Aorta (tissue), 5 donors: ENCODE measurements at regions not wholly inside any gene's neighbourhood (a gene's known extent, or its start where the extent isn't known, plus 50 kb on each side); places are given as distances from the start of the nearest gene placed in this dataset.
A peak's percentile ranks its signal among the peaks of the same experiment; 100 is the strongest.

Experiments used
- ATAC-seq: fragments of 200-7000 bp; cut with Tn5 transposase; one replicate; pipeline ENCODE4 v1.9.1; 2022; ENCODE audit warnings: moderate library complexity; ENCODE audit not compliant: low FRiP score
- DNase-seq, 2 donors: peaks; one replicate each; pipeline ENCODE4 v3.0.0-alpha.2; 2020
- H3K27ac ChIP-seq, 2 donors: one replicate each; pipeline ENCODE4 v1.5.1; 2013; ENCODE audit warnings: low read length in 2 of 2, mild to moderate bottlenecking in 2 of 2, moderate library complexity in 2 of 2, control low read depth in 1 of 2, inconsistent platforms in 1 of 2, low read depth in 1 of 2
- H3K27me3 ChIP-seq, 2 donors: one replicate each; pipeline ENCODE4 v1.6.1; 2013; ENCODE audit warnings: control low read depth in 1 of 2, low read length in 1 of 2, mild to moderate bottlenecking in 1 of 2, moderate library complexity in 1 of 2; ENCODE audit not compliant: insufficient read depth in 2 of 2, control insufficient read depth in 1 of 2
- H3K36me3 ChIP-seq, 2 donors: one replicate each; pipeline ENCODE4 v1.6.1; 2013; ENCODE audit warnings: control low read depth in 1 of 2, low read length in 1 of 2, mild to moderate bottlenecking in 1 of 2; ENCODE audit not compliant: insufficient read depth in 2 of 2, control insufficient read depth in 1 of 2
- H3K4me1 ChIP-seq, 2 donors: one replicate each; pipeline ENCODE4 v1.6.1; 2013; ENCODE audit warnings: low read length in 2 of 2, control low read depth in 1 of 2, mild to moderate bottlenecking in 1 of 2, moderate library complexity in 1 of 2; ENCODE audit not compliant: insufficient read depth in 2 of 2, control insufficient read depth in 1 of 2
- H3K4me3 ChIP-seq, 2 donors: one replicate each; pipeline ENCODE4 v1.5.1; 2013; ENCODE audit warnings: low read length in 2 of 2, control low read depth in 1 of 2, mild to moderate bottlenecking in 1 of 2
- H3K9me3 ChIP-seq: one replicate; pipeline ENCODE4 v1.6.1; 2013; ENCODE audit warnings: mild to moderate bottlenecking, low read length; ENCODE audit not compliant: control insufficient read depth
- WGBS, 2 donors: extraction: QIAGEN DNeasy Blood & Tissue Kit; methylation state at CpG; one replicate each; pipeline ENCODE4 v1.1.7; 2013; 5-methylcytosine and 5-hydroxymethylcytosine counted together
- intact Hi-C, 2 donors: fragments of 100-400 bp; cut with DNase I; formaldehyde crosslinking; loops; one replicate each; pipeline versions ENCODE4 v1.14.2 to v1.15.0; 2022
- donor health status: healthy with polysubstance abuse.
- donor health status: Bipolar disorder and iron deficiency.
- donor health status: DM: no; HTN: no; CAD: no.
- donor health status: DM: no; HTN: no; CAD: no.
- donor health status: DM: yes; HTN: yes; CAD: no.

DNA sequence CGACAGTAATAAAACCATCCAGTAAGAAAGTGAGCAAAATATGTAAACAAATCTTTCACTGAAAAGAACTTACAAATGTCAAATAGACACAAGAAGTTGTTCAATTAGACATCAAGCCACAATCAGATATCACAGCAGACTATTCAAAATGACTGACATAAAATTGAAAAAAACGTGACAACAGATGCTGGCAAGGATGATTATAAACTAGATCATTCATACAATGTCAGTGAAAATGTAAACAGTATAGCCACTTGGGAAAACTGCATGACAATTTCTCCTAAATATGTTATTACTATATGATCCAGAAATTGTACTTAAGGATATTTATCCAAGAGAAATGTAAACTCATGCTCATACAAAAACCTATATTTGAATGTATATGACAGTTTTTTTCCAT is 609.4 kb upstream of the CNTNAP5 start:
- intact Hi-C loops = no loop called here
- WGBS, 2 donors = 80 to 83% methylated on average over 2 of the region's 2 CpGs
- no peak for ATAC-seq

DNA sequence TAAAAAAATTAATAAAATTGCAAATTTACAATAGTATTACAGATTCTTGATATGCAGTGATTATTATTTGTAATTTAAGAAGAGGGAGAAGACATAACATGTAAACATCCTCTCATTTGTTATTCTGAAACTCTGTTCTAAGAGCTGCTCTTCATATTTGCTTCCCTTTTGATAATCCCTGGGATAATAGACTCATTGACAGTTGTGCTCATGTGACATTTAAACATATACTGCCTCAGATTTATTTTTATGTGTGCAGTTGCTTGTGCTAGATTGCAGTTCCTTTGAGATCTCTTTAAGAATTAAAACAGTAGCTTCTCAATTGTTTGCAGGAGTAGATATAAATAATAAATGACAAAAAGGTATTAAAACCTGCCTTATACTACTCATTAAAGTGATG is 605.1 kb upstream of the CNTNAP5 start:
- intact Hi-C loops = no loop called here
- no peak for ATAC-seq

More for the DNA sequence above, 609.4 kb upstream of the CNTNAP5 start:
- Histone ChIP-seq H3K4me3 (no peak overlapping the region), H3K27ac (no peak overlapping the region), H3K9me3 (no peaks in the 10 kb centered on the region), H3K27me3 (no peaks in the 10 kb centered on the region), H3K36me3 (no peaks in the 10 kb centered on the region), H3K4me1 (no peaks in the 10 kb centered on the region)
- DNase-seq = no peak

DNA sequence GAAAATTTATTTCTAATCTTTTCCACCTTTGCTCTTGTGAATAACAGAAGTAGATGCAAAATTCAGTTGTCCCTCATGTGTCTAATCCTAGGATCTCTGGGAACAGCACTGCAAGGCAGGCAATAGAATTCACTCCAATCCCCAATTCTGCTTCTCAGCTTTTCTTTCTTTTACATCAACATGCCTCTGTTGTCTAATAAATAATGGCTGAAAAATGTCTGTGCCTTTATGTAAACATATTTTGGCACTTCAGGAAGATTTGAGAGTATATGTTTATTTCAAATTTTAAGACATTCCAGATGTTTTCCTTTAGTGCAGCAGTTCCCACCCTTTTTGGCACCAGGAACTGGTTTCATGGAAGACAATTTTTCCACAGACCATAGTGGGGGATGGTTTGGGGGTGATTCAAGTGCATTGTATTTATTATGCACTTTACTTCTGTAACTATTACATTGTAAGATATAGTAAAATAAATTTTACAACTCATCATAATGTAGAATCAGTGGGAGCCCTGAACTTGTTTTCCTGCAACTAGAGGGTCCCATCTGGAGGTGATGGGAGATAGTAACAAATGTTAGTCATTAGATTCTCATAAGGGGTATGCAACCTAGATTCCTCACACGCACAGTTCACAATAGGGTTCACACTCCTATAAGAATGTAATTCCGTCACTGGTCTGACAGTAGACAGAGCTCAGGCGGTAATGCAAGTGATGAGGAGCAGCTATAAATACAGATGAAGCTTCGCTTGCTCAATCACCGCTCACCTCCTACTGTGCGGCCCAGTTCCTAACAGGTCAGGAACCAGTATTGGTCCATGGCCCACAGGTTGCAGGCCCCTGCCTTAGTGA is 590.3 kb upstream of the CNTNAP5 start:
- Histone ChIP-seq H3K27me3 (no peaks in the 10 kb centered on the region), H3K4me1 (no peaks in the 10 kb centered on the region), H3K9me3 (no peaks in the 10 kb centered on the region), H3K4me3 (no peak overlapping the region), H3K27ac (no peak overlapping the region), H3K36me3 (no peaks in the 10 kb centered on the region)
- 84 to 90% methylated on average over 6 of the region's 6 CpGs for WGBS, 2 donors
- intact Hi-C loops = no loop called here
- ATAC-seq = peak; percentile 22
- DNase-seq = no peak

More for the DNA sequence above, 605.1 kb upstream of the CNTNAP5 start:
- DNase-seq = no peak
- Histone ChIP-seq H3K27me3 (no peaks in the 10 kb centered on the region), H3K4me3 (no peak overlapping the region), H3K36me3 (no peaks in the 10 kb centered on the region), H3K9me3 (no peaks in the 10 kb centered on the region), H3K27ac (no peak overlapping the region), H3K4me1 (no peaks in the 10 kb centered on the region)

DNA sequence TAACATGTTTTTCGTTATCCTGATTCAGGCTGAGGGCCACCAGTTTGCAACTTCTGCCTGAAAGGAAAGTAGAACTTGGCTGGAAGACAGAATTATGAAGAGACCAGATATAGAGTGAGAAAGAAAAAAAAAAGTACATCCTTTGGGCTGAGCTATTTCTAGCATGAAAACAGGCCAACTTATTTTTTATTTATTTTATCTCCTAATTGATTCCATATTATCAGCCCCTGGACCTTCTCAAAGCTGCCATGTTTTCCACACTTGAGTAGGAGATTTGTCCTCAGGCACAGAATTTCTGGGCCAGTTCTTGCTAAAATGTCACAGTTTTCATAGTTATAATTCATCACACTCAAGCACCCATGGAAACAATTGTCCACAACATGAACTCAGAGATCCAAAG is 586.8 kb upstream of the CNTNAP5 start:
- H3K27me3 ChIP-seq = no peaks in the 10 kb centered on the region
- no peak overlapping the region for H3K27ac ChIP-seq
- 29 to 38% methylated on average over 1 of the region's 1 CpG for WGBS, 2 donors
- H3K4me3 ChIP-seq = no peak overlapping the region
- DNase-seq (no peak), ATAC-seq (no peak)
- no peaks in the 10 kb centered on the region for H3K4me1 ChIP-seq
- no peaks in the 10 kb centered on the region for H3K36me3 ChIP-seq
- intact Hi-C loops = no loop called here
- no peaks in the 10 kb centered on the region for H3K9me3 ChIP-seq

DNA sequence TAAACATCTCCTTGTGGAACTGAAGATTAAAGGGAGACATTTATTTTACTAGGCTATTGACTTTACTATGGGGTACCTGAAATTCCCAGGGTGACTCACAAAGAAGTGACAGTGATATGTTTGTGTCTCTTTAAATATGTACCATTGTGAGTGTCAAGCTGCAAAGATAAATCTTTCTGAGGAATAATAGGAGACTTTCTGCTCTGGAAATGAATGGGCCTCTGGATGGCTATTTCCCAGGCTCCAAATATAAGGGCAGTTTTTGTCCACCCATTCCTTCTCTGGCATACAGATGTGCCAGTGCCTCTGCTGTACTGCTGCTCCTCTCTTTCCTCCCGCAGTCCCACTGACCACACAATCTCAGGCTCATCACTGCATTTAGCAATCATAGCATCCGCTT is 586.4 kb upstream of the CNTNAP5 start:
- ATAC-seq (no peak), DNase-seq (no peak)
- intact Hi-C loops = no loop called here
- Histone ChIP-seq H3K27ac (no peak overlapping the region), H3K4me1 (no peaks in the 10 kb centered on the region), H3K36me3 (no peaks in the 10 kb centered on the region), H3K4me3 (no peak overlapping the region), H3K27me3 (no peaks in the 10 kb centered on the region), H3K9me3 (no peaks in the 10 kb centered on the region)
- WGBS, 2 donors = 51 to 62% methylated on average over 2 of the region's 2 CpGs

DNA sequence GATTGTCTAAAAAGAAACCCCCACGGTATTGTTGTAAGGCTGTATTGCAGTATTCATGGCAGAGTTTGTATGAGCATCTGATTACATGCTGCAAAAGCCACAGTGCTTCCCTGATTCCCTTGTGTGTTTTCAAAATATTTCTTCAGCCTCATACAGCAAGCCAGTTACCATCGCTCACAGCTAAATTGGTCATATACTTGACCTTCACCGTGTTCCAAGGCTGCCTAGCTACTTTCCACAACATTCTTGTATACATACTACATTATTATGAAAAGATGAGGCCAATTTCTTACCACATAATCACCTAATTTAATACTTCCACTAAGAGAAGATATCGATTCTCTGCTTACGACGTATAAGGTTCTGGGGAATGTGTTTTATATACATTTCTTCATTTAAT is 576.3 kb upstream of the CNTNAP5 start:
- no peak for ATAC-seq
- Histone ChIP-seq H3K9me3 (no peaks in the 10 kb centered on the region), H3K27ac (no peak overlapping the region), H3K27me3 (no peaks in the 10 kb centered on the region), H3K4me1 (no peaks in the 10 kb centered on the region), H3K36me3 (no peaks in the 10 kb centered on the region), H3K4me3 (no peak overlapping the region)
- intact Hi-C loops = no loop called here
- DNase-seq = no peak
- 66 to 75% methylated on average over 6 of the region's 6 CpGs for WGBS, 2 donors

DNA sequence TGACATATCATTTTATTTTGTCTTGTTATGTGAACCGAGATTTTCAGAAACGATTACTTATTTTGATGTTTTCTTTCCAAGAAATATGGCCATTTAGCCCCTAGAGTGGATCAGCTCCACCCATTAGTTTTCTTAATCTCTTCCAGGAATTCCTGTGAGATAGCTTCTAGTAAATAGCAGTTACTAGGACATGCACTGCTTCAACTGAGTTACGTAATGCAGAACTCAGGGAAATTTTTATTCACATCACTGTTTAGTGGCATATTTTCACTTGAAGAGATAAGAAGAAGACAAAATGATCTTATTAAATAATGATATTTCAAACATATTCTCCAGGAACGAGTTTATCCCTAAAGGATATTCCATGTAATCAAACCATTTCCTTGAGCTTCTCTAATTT is 573.5 kb upstream of the CNTNAP5 start:
- no peak overlapping the region for H3K4me3 ChIP-seq
- H3K36me3 ChIP-seq = no peaks in the 10 kb centered on the region
- H3K27ac ChIP-seq = no peak overlapping the region
- H3K4me1 ChIP-seq = no peaks in the 10 kb centered on the region
- H3K9me3 ChIP-seq = no peaks in the 10 kb centered on the region
- WGBS, 2 donors = 45 to 46% methylated on average over 4 of the region's 4 CpGs
- DNase-seq (no peak), ATAC-seq (no peak)
- no peaks in the 10 kb centered on the region for H3K27me3 ChIP-seq
- intact Hi-C loops = no loop called here

DNA sequence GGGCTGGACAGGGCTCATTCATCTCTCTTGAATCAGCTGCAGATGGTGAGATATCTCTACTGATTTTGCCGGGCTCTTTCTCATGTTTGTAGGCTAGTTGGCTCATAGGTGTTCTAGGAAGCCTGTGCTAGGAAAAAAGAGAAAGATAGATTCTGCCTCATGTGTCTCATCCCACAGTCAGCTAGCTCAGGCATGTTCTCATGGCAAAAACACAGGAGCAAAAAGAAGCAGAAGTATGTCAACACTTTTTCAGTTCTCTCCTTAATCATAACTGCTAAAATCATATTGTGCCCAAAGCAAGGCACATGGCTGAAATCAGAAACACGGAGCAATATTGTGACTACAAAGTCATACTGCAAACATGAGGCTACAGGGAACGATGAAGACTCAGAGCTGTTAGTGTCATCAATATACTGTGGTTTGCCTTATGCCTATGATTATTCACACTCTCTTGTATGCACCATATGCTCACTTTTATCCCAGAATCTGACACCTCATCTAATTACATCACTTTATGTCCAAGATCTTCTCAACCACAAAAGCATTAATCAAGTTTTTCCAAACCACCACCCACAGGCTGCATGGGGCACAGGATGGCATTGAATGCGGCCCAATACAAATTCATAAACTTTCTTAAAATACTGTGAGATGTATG is 571.9 kb upstream of the CNTNAP5 start:
- intact Hi-C loops = no loop called here
- Histone ChIP-seq H3K9me3 (no peaks in the 10 kb centered on the region), H3K36me3 (no peaks in the 10 kb centered on the region), H3K27ac (no peak overlapping the region), H3K4me1 (no peaks in the 10 kb centered on the region), H3K27me3 (no peaks in the 10 kb centered on the region), H3K4me3 (no peak overlapping the region)
- WGBS, 2 donors = 68 to 74% methylated on average over 4 of the region's 4 CpGs
- ATAC-seq (no peak), DNase-seq (no peak)

DNA sequence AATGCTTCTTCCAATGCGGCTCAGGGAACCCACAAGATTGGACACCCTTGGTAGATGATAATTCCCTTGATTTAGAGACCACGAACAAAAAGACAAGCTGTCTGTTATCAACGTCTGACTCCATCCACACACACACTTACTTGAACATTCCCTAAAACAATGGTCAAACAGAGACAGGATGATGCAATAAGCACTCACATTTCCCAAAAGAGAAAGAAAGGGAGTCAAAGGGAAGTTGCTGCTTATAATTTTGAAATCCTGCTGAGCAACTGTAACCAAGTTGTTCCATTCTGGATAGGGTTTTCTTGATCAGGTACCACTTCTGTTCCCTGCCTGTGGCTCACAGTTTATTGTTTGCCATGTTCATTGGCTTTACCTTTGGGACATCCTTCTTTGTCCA is 571.3 kb upstream of the CNTNAP5 start:
- 82 to 86% methylated on average over 3 of the region's 3 CpGs for WGBS, 2 donors
- Histone ChIP-seq H3K4me1 (no peaks in the 10 kb centered on the region), H3K4me3 (no peak overlapping the region), H3K27ac (no peak overlapping the region), H3K36me3 (no peaks in the 10 kb centered on the region), H3K9me3 (no peaks in the 10 kb centered on the region), H3K27me3 (no peaks in the 10 kb centered on the region)
- no peak for ATAC-seq
- DNase-seq = no peak
- intact Hi-C loops = no loop called here
